Astrocyte of the spinal cord (primary cell): ENCODE measurements at regions not wholly inside any gene's neighbourhood (a gene's known extent, or its start where the extent isn't known, plus 50 kb on each side); places are given as distances from the start of the nearest gene placed in this dataset.

Experiments used
- DNase-seq: peaks from one replicate; pipeline ENCODE4 v3.0.0; 2011; ENCODE audit warnings: low read depth, low spot score
- H3K4me3 ChIP-seq: 2 replicates; pipeline ENCODE4 v1.5.1; 2011; ENCODE audit warnings: low read depth, mild to moderate bottlenecking, low read length, moderate library complexity
- in situ Hi-C: cut with HindIII; loops from 2 replicates; pipeline ENCODE4 v1.10.0; 2017; ENCODE audit warnings: low sequenced_read_pairs
- TF ChIP-seq, protein P1 (sequence below): IDR thresholded peaks from 2 replicates; pipeline ENCODE4 v1.5.1; 2012; ENCODE audit warnings: low read depth, mild to moderate bottlenecking, low read length, inconsistent platforms

DNA sequence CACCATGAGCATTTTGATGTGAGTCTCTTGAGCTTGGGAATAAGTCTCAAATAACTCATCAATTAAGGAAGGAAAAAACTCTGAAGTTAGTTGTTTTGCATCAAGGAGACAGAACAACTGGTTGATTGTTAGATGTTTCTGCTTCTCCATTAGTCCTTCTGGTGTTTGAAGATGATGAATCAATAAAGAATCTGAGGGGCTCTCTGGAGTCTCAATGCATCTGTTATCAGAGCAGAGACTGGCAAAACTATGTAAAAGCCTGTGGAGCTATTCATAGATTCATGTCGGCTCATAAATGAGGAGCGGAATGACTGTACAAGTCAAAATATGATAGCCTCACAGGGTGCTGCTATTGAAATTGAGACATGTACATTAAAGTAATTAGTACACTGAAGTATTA, 73.3 kb upstream of the ZC3H11B start:
- no peak for DNase-seq
- in situ Hi-C loops: no loop called here
- no peak overlapping the region for H3K4me3 ChIP-seq
- TF ChIP-seq, protein P1, sequence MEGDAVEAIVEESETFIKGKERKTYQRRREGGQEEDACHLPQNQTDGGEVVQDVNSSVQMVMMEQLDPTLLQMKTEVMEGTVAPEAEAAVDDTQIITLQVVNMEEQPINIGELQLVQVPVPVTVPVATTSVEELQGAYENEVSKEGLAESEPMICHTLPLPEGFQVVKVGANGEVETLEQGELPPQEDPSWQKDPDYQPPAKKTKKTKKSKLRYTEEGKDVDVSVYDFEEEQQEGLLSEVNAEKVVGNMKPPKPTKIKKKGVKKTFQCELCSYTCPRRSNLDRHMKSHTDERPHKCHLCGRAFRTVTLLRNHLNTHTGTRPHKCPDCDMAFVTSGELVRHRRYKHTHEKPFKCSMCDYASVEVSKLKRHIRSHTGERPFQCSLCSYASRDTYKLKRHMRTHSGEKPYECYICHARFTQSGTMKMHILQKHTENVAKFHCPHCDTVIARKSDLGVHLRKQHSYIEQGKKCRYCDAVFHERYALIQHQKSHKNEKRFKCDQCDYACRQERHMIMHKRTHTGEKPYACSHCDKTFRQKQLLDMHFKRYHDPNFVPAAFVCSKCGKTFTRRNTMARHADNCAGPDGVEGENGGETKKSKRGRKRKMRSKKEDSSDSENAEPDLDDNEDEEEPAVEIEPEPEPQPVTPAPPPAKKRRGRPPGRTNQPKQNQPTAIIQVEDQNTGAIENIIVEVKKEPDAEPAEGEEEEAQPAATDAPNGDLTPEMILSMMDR: no peak

DNA sequence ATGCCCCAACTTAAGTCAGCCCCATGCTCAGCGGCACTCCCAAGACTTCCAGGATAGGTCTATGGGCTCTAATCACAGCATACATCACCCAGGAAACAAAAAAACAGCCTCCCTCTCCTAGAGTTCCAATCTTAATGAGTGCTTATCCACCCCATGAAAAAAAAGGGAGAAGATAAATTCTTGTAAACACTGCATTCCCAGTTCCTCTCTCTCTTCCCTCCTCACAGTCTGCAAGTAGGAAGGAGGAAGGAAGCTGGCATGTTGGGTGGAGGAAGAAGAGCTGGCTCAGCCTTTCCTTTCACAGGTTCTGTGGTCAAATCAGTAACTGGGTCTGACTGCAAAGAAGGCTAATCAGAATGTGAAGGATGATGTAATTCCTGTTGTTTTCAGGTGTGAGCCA, 69.9 kb upstream of the ZC3H11B start:
- no peak for DNase-seq
- in situ Hi-C loops: no loop called here
- TF ChIP-seq, protein P1: no peak
- H3K4me3 ChIP-seq: no peak overlapping the region

DNA sequence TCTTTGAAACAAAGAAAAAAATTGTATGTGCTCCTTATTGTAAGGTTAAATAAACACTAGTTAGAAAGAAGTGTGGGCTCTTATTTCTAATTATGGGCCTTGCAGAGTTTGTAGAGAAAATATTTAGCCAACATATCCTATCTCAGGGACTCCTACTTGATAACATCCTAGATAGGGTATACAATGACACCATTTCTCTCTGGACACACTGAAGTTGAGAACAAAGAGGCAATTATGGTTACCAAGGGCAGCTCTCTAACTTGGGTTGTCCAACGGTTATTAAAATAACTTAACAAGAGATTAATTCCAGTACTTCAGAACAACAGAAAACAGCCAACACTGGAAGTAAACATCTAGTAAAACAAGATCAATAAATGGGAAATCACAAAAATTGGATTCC, 69.0 kb upstream of the ZC3H11B start:
- DNase-seq: no peak
- TF ChIP-seq, protein P1: no peak
- H3K4me3 ChIP-seq: no peak overlapping the region
- in situ Hi-C loops: no loop called here

DNA sequence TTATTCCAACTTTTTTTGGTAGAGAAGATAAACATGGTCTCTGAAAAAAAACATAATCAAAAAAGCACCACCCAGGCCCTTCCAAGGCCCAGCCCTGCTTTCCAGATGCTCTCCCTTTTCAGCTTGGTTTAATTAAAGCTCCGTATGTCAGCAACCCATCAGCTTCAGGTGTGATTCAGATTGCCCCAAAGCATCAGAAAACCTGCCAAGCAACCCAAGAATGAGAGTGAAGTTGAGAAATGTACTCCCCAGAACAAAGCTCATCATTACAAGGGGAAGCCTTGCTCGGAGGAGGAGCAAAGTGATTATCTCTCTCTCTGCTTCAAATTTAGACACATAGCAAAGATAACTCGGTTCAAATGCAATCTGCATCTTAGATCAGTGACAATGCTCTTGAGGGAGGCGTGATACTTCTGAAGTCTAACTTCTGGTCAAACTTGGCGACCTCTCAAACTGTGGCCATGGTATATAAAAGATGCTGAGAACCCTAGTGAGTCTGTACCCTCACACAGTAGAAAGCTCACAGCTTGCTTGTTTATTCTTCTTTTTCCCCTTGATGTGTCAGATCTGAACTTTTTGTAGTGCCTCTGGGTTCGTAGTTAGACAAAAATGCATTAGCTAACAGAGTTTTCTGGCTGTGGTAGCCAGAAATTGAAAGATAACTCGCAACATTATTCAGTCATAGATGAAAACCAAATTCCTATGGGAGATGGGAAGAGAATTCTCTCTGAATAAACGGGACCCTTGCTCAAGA, 63.3 kb upstream of the ZC3H11B start:
- peak; percentile 88 for DNase-seq
- TF ChIP-seq, protein P1: no peak
- in situ Hi-C loops: no loop called here
- no peak overlapping the region for H3K4me3 ChIP-seq

DNA sequence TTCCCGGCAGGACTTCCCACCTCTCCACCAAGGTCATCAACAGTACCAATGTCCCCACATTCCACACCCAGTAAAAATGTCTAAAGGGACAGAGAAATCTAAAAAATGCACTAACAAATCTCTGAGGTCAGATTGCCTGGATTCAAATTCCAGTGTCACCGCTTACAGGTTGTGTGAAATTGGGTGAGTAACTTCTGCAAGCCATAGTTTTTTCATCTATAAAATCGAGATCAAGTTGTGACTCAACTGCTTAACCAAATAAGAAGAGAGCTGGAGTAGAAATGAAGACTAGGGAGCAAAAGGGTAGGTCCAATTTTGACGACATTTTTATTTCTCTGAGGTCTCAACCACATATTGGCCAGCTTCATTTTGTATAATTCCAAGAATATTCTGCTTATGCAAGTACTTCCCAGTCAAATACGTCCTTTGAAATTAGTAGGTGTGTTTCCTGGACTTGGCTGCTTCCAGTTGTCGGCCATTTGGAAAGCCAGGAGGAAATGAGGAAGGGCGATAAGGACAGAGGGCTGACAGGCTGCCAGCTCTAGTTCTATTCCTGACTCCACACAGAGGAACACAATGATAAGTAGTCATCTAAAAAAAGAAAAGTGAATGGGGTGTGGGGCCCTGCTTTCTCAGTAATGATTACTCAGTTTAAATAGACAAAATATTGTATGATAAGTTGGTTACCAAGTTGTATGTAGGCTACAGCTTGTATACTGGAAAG, 57.7 kb upstream of the ZC3H11B start:
- in situ Hi-C loops: no loop called here
- DNase-seq: no peak
- H3K4me3 ChIP-seq: no peak overlapping the region
- TF ChIP-seq, protein P1: no peak

DNA sequence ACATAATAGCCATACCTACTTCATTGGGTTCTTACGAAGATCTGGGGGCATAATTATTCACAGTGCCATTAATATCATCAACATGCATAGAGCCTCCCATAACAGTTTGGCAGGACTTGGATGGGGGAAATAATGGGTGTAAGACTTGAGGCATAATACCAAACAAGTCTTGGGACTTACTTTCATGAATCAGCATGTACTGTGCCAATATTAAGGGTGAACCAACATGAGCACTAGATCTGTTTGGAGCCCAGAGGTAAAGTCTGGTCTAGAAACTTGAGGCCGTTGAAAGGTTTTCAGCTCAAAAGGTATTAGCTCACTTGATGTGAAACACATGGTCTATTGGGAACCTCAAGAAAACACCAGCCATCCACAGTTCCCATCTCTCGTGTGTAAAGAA, 56.7 kb upstream of the ZC3H11B start:
- DNase-seq: no peak
- H3K4me3 ChIP-seq: no peak overlapping the region
- in situ Hi-C loops: no loop called here
- TF ChIP-seq, protein P1: no peak
